ENCODE measurements at regions not wholly inside any gene's neighbourhood (a gene's known extent, or its start where the extent isn't known, plus 50 kb on each side); places are given as distances from the start of the nearest gene placed in this dataset.

GRCh38 chr6:100271202-100271601 lies 193.5 kb downstream of the SIM1 start:
- 94 to 98% methylated on average over 5 of the region's 5 CpGs for WGBS, 2 experiments
- H3K4me3 ChIP-seq (ENCODE audit: insufficient read depth, low read depth, low read length): no peak overlapping the region
- no peaks in the 10 kb centered on the region for H3K9me3 ChIP-seq (ENCODE audit: control insufficient read depth, low read length)
- H3K27ac ChIP-seq (ENCODE audit: insufficient read depth, low read depth, low read length, poor library complexity, severe bottlenecking): no peak overlapping the region
- no peaks in the 10 kb centered on the region for H3K36me3 ChIP-seq (ENCODE audit: control insufficient read depth, insufficient read depth, low read length)
- H3K4me1 ChIP-seq (ENCODE audit: control insufficient read depth, insufficient read depth, low read length): peaks cover 8% of the 10 kb centered on the region
- H3K27me3 ChIP-seq (ENCODE audit: control insufficient read depth, insufficient read depth, low read length, poor library complexity, severe bottlenecking): no peaks in the 10 kb centered on the region

- Histone ChIP-seq H3K27me3 (ENCODE audit: control insufficient read depth, insufficient read depth, low read length, poor library complexity, severe bottlenecking) (no peaks in the 10 kb centered on the region), H3K27ac (ENCODE audit: insufficient read depth, low read depth, low read length, poor library complexity, severe bottlenecking) (no peak overlapping the region), H3K9me3 (ENCODE audit: control insufficient read depth, low read length) (no peaks in the 10 kb centered on the region), H3K36me3 (ENCODE audit: control insufficient read depth, insufficient read depth, low read length) (no peaks in the 10 kb centered on the region), H3K4me3 (ENCODE audit: insufficient read depth, low read depth, low read length) (no peak overlapping the region), H3K4me1 (ENCODE audit: control insufficient read depth, insufficient read depth, low read length) (peaks cover 8% of the 10 kb centered on the region)
- 59 to 70% methylated on average over 1 of the region's 2 CpGs for WGBS, 2 experiments
These were observed 195.5 kb downstream of the SIM1 start for GRCh38 chr6:100269189-100269588.

- H3K27me3 ChIP-seq (ENCODE audit: control insufficient read depth, insufficient read depth, low read length, poor library complexity, severe bottlenecking): no peaks in the 10 kb centered on the region
- no peak overlapping the region for H3K4me3 ChIP-seq (ENCODE audit: insufficient read depth, low read depth, low read length)
- H3K9me3 ChIP-seq (ENCODE audit: control insufficient read depth, low read length): no peaks in the 10 kb centered on the region
- peaks cover 8% of the 10 kb centered on the region for H3K4me1 ChIP-seq (ENCODE audit: control insufficient read depth, insufficient read depth, low read length)
- H3K27ac ChIP-seq (ENCODE audit: insufficient read depth, low read depth, low read length, poor library complexity, severe bottlenecking): no peak overlapping the region
- whole genome bisulfite sequencing, 2 experiments: 92 to 98% methylated on average over 3 to 4 of the region's 4 CpGs
- H3K36me3 ChIP-seq (ENCODE audit: control insufficient read depth, insufficient read depth, low read length): no peaks in the 10 kb centered on the region
These were observed 196.4 kb downstream of the SIM1 start for GRCh38 chr6:100268326-100268725.

- no peak overlapping the region for H3K4me3 ChIP-seq (ENCODE audit: insufficient read depth, low read depth, low read length)
- H3K36me3 ChIP-seq (ENCODE audit: control insufficient read depth, insufficient read depth, low read length): no peaks in the 10 kb centered on the region
- no peaks in the 10 kb centered on the region for H3K27me3 ChIP-seq (ENCODE audit: control insufficient read depth, insufficient read depth, low read length, poor library complexity, severe bottlenecking)
- H3K4me1 ChIP-seq (ENCODE audit: control insufficient read depth, insufficient read depth, low read length): peaks cover 8% of the 10 kb centered on the region
- WGBS, 2 experiments: 86 to 94% methylated on average over 1 of the region's 1 CpG
- no peak overlapping the region for H3K27ac ChIP-seq (ENCODE audit: insufficient read depth, low read depth, low read length, poor library complexity, severe bottlenecking)
- no peaks in the 10 kb centered on the region for H3K9me3 ChIP-seq (ENCODE audit: control insufficient read depth, low read length)
These were observed 197.0 kb downstream of the SIM1 start for GRCh38 chr6:100267721-100268123.

GRCh38 chr6:100266494-100267401 lies 198.0 kb downstream of the SIM1 start:
- no peaks in the 10 kb centered on the region for H3K9me3 ChIP-seq (ENCODE audit: control insufficient read depth, low read length)
- H3K4me3 ChIP-seq (ENCODE audit: insufficient read depth, low read depth, low read length): no peak overlapping the region
- H3K27me3 ChIP-seq (ENCODE audit: control insufficient read depth, insufficient read depth, low read length, poor library complexity, severe bottlenecking): no peaks in the 10 kb centered on the region
- no peak overlapping the region for H3K27ac ChIP-seq (ENCODE audit: insufficient read depth, low read depth, low read length, poor library complexity, severe bottlenecking)
- H3K4me1 ChIP-seq (ENCODE audit: control insufficient read depth, insufficient read depth, low read length): peaks cover 8% of the 10 kb centered on the region
- no peaks in the 10 kb centered on the region for H3K36me3 ChIP-seq (ENCODE audit: control insufficient read depth, insufficient read depth, low read length)
- 88 to 93% methylated on average over 10 of the region's 10 CpGs for WGBS, 2 experiments

- H3K4me3 ChIP-seq (ENCODE audit: insufficient read depth, low read depth, low read length): no peak overlapping the region
- no peaks in the 10 kb centered on the region for H3K36me3 ChIP-seq (ENCODE audit: control insufficient read depth, insufficient read depth, low read length)
- no peaks in the 10 kb centered on the region for H3K9me3 ChIP-seq (ENCODE audit: control insufficient read depth, low read length)
- H3K27ac ChIP-seq (ENCODE audit: insufficient read depth, low read depth, low read length, poor library complexity, severe bottlenecking): no peak overlapping the region
- peaks cover 11% of the 10 kb centered on the region for H3K4me1 ChIP-seq (ENCODE audit: control insufficient read depth, insufficient read depth, low read length)
- WGBS, 2 experiments: 95 to 100% methylated on average over 3 of the region's 4 CpGs
- H3K27me3 ChIP-seq (ENCODE audit: control insufficient read depth, insufficient read depth, low read length, poor library complexity, severe bottlenecking): no peaks in the 10 kb centered on the region
These were observed 202.6 kb downstream of the SIM1 start for GRCh38 chr6:100262086-100262485.

- no peaks in the 10 kb centered on the region for H3K36me3 ChIP-seq (ENCODE audit: control insufficient read depth, insufficient read depth, low read length)
- H3K27ac ChIP-seq (ENCODE audit: insufficient read depth, low read depth, low read length, poor library complexity, severe bottlenecking): no peak overlapping the region
- WGBS, 2 experiments: 95% methylated on average over 2 of the region's 2 CpGs
- peaks cover 10% of the 10 kb centered on the region for H3K4me1 ChIP-seq (ENCODE audit: control insufficient read depth, insufficient read depth, low read length)
- H3K9me3 ChIP-seq (ENCODE audit: control insufficient read depth, low read length): no peaks in the 10 kb centered on the region
- H3K4me3 ChIP-seq (ENCODE audit: insufficient read depth, low read depth, low read length): no peak overlapping the region
- no peaks in the 10 kb centered on the region for H3K27me3 ChIP-seq (ENCODE audit: control insufficient read depth, insufficient read depth, low read length, poor library complexity, severe bottlenecking)
These were observed 203.2 kb downstream of the SIM1 start for GRCh38 chr6:100261486-100261885.

GRCh38 chr6:100260584-100260983 lies 204.1 kb downstream of the SIM1 start:
- Histone ChIP-seq H3K36me3 (ENCODE audit: control insufficient read depth, insufficient read depth, low read length) (no peaks in the 10 kb centered on the region), H3K27me3 (ENCODE audit: control insufficient read depth, insufficient read depth, low read length, poor library complexity, severe bottlenecking) (no peaks in the 10 kb centered on the region), H3K27ac (ENCODE audit: insufficient read depth, low read depth, low read length, poor library complexity, severe bottlenecking) (no peak overlapping the region), H3K4me1 (ENCODE audit: control insufficient read depth, insufficient read depth, low read length) (peaks cover 8% of the 10 kb centered on the region), H3K9me3 (ENCODE audit: control insufficient read depth, low read length) (no peaks in the 10 kb centered on the region), H3K4me3 (ENCODE audit: insufficient read depth, low read depth, low read length) (no peak overlapping the region)

GRCh38 chr6:100259865-100260264 lies 204.9 kb downstream of the SIM1 start:
- no peaks in the 10 kb centered on the region for H3K27me3 ChIP-seq (ENCODE audit: control insufficient read depth, insufficient read depth, low read length, poor library complexity, severe bottlenecking)
- H3K9me3 ChIP-seq (ENCODE audit: control insufficient read depth, low read length): no peaks in the 10 kb centered on the region
- H3K4me3 ChIP-seq (ENCODE audit: insufficient read depth, low read depth, low read length): no peak overlapping the region
- H3K36me3 ChIP-seq (ENCODE audit: control insufficient read depth, insufficient read depth, low read length): no peaks in the 10 kb centered on the region
- WGBS, 2 experiments: 95% methylated on average over 3 of the region's 3 CpGs
- H3K4me1 ChIP-seq (ENCODE audit: control insufficient read depth, insufficient read depth, low read length): peaks cover 8% of the 10 kb centered on the region
- no peak overlapping the region for H3K27ac ChIP-seq (ENCODE audit: insufficient read depth, low read depth, low read length, poor library complexity, severe bottlenecking)

- no peaks in the 10 kb centered on the region for H3K36me3 ChIP-seq (ENCODE audit: control insufficient read depth, insufficient read depth, low read length)
- no peak overlapping the region for H3K4me3 ChIP-seq (ENCODE audit: insufficient read depth, low read depth, low read length)
- no peaks in the 10 kb centered on the region for H3K9me3 ChIP-seq (ENCODE audit: control insufficient read depth, low read length)
- H3K27me3 ChIP-seq (ENCODE audit: control insufficient read depth, insufficient read depth, low read length, poor library complexity, severe bottlenecking): no peaks in the 10 kb centered on the region
- H3K27ac ChIP-seq (ENCODE audit: insufficient read depth, low read depth, low read length, poor library complexity, severe bottlenecking): no peak overlapping the region
- 79 to 90% methylated on average over 2 of the region's 2 CpGs for WGBS, 2 experiments
- H3K4me1 ChIP-seq (ENCODE audit: control insufficient read depth, insufficient read depth, low read length): peaks cover 8% of the 10 kb centered on the region
These were observed 206.0 kb downstream of the SIM1 start for GRCh38 chr6:100258752-100259151.
